ENCODE measurements at regions not wholly inside any gene's neighbourhood (a gene's known extent, or its start where the extent isn't known, plus 50 kb on each side); places are given as distances from the start of the nearest gene placed in this dataset.

DNA sequence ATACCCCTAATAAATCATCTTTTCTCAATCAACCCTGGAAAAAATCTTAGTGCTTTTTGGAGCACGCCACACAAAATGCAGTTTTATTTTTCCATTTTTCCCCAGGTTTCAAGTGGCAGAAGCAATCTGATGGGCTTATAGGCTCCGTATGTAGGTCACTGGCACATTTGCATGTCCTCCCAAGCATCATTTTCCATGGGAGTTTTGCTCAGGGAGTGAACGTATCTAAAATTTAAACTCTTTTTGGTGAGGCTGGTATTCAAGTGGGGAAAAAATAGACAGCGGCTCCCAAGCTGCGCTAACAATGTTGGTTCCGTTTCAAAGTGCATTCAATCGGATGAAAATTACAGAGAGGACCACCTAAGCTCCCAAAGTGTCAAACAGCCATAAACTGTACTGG, 233.4 kb downstream of the MEX3B start:
- TF ChIP-seq, protein P1, sequence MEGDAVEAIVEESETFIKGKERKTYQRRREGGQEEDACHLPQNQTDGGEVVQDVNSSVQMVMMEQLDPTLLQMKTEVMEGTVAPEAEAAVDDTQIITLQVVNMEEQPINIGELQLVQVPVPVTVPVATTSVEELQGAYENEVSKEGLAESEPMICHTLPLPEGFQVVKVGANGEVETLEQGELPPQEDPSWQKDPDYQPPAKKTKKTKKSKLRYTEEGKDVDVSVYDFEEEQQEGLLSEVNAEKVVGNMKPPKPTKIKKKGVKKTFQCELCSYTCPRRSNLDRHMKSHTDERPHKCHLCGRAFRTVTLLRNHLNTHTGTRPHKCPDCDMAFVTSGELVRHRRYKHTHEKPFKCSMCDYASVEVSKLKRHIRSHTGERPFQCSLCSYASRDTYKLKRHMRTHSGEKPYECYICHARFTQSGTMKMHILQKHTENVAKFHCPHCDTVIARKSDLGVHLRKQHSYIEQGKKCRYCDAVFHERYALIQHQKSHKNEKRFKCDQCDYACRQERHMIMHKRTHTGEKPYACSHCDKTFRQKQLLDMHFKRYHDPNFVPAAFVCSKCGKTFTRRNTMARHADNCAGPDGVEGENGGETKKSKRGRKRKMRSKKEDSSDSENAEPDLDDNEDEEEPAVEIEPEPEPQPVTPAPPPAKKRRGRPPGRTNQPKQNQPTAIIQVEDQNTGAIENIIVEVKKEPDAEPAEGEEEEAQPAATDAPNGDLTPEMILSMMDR (IDR thresholded peaks at IDR 0.05), result no peak
- no peak for TF ChIP-seq POLR2A (IDR thresholded peaks at IDR 0.05; ENCODE audit: low read length)
- TF ChIP-seq CEBPB (IDR thresholded peaks at IDR 0.05), result no peak
- TF ChIP-seq ZC3H11A (IDR thresholded peaks at IDR 0.05), result no peak
- TF ChIP-seq NR3C1 (IDR thresholded peaks at IDR 0.05), result no peak

All from A549 (cell line).